ENCODE measurements at regions not wholly inside any gene's neighbourhood (a gene's known extent, or its start where the extent isn't known, plus 50 kb on each side); places are given as distances from the start of the nearest gene placed in this dataset.

DNA sequence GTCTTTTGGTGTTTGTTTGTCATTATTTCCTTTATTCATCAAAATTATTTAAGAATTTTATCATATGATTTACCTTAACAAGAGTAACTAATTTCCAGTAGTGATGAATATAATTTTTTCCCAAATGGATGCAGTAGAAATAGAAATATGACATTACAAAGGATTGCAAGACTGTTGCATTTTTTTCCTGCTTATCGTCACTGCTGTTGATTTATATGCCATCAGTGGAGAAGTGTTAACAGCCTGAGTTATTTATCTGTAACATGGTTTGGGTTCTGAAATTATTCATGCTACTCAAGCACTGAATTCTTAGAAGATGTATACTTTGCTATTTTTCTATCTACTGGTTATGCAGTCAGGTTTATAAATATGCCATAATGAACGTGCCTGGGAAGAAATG lies 68.6 kb downstream of the TMEM100 start:
- CTCF ChIA-PET, result no interaction called here
- POLR2A ChIA-PET, result no interaction called here
- TF ChIP-seq HDGF (IDR thresholded peaks at IDR 0.05; ENCODE audit: borderline replicate concordance), result no peak
- no peak for TF ChIP-seq ARNT (IDR thresholded peaks at IDR 0.05)
- no peak for TF ChIP-seq NFRKB (IDR thresholded peaks at IDR 0.05)
- TF ChIP-seq SP1 (IDR thresholded peaks at IDR 0.05), result no peak
- no peak for TF ChIP-seq CTBP1 (IDR thresholded peaks at IDR 0.05; ENCODE audit: borderline replicate concordance)
- no peak for TF ChIP-seq FOXK2 (IDR thresholded peaks at IDR 0.05)
- no peak for TF ChIP-seq LEF1 (IDR thresholded peaks at IDR 0.05; ENCODE audit: borderline replicate concordance)
- TF ChIP-seq ELF4 (IDR thresholded peaks at IDR 0.05), result no peak
- no peak for TF ChIP-seq FOXA1 (IDR thresholded peaks at IDR 0.05)
- no peak for TF ChIP-seq TARDBP (IDR thresholded peaks at IDR 0.05)
- TF ChIP-seq, protein P1, sequence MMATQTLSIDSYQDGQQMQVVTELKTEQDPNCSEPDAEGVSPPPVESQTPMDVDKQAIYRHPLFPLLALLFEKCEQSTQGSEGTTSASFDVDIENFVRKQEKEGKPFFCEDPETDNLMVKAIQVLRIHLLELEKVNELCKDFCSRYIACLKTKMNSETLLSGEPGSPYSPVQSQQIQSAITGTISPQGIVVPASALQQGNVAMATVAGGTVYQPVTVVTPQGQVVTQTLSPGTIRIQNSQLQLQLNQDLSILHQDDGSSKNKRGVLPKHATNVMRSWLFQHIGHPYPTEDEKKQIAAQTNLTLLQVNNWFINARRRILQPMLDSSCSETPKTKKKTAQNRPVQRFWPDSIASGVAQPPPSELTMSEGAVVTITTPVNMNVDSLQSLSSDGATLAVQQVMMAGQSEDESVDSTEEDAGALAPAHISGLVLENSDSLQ (IDR thresholded peaks at IDR 0.05), result no peak
- no peak for TF ChIP-seq FOXM1 (IDR thresholded peaks at IDR 0.05; ENCODE audit: borderline replicate concordance)
- no peak for TF ChIP-seq BHLHE40 (IDR thresholded peaks at IDR 0.05; ENCODE audit: borderline replicate concordance)
- no peak for DNase-seq (ENCODE audit: extremely low spot score)

DNA sequence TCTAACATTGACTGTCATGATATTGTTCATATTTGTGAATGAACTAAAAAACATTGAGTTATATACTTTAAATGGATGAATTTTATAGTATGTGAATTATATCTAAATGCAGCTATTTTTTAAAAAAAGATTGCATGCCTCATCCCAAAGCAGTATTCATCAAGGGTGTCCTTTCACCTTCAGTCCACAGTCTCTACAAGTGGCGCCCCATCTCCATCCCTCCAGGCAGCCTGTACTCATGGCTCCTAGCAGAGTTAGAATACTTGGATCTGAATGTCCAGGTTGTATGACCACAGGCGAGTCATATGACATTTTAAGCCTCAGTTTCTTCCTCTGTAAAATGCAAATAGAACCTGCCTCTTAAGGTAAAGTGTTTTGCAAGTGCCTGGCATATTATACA lies 69.8 kb downstream of the TMEM100 start:
- no peak for DNase-seq (ENCODE audit: extremely low spot score)
- no peak for TF ChIP-seq FOXK2 (IDR thresholded peaks at IDR 0.05)
- TF ChIP-seq NFRKB (IDR thresholded peaks at IDR 0.05), result no peak
- TF ChIP-seq TARDBP (IDR thresholded peaks at IDR 0.05), result no peak
- no peak for TF ChIP-seq BHLHE40 (IDR thresholded peaks at IDR 0.05; ENCODE audit: borderline replicate concordance)
- ChIA-PET POLR2A (no interaction called here), CTCF (no interaction called here)

DNA sequence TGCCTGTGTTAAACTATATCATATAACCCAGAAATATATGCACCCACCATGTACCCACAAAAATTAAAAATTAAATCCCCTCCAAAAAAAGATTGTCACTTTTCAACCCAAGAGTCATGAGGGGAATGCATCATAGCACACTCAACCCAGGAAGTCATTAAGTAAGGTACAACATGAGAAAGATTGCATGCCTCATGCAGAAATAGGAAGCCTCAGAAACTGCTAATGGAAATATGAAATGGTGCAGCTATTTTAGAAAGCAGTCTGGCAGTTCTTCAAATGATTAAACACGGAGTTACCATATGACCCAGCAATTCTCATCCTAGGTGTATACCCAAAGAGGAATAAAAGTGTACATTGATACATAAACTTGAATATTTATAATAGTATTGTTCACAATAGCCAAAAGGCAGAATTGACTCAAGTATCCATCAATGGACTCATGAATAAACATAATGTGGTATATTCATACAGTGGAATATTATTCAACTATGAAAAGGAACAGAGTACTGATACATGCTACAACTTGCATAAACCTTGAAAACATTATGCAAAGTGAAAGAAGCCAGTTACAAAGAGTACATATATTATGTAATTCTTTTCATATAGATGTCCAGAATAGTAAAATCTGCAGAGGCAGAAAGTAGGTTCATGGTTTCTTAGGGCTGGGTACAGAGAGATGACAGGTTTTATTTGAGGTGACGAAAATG lies 70.4 kb downstream of the TMEM100 start:
- CTCF ChIA-PET, result no interaction called here

DNA sequence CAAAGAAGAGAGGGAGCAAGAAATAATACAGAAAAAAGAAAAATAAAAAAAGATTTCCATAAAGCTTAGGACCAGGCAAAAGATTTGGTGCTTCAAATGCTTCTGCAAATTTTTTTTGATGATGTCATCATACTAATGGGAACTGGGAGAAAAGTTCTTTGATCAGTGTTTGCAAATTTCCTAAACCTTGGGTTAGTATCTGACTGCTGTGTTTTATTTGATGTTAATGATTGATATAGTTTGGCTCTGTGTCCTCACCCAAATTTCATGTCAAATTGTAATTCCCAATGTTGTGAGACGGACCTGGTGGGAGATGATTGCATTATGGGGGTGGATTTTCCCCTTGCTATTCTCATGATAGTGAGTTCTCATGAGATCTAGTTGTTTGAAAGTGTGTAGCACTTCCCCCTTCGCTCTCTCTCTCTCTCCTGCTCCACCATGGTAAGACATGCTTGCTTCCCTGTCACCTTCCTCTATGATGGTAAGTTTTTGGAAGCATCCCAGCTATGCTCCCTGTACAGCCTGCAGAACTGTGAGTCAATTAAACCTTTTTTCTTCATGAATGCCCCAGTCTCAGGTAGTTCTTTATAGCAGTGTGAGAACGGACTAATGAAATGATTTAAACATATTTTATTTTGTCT lies 72.6 kb downstream of the TMEM100 start:
- ChIA-PET CTCF (no interaction called here), POLR2A (no interaction called here)
- no peak for DNase-seq (ENCODE audit: extremely low spot score)
- no peak for TF ChIP-seq LEF1 (IDR thresholded peaks at IDR 0.05; ENCODE audit: borderline replicate concordance)

More for the DNA sequence above, 70.4 kb downstream of the TMEM100 start:
- DNase-seq (ENCODE audit: extremely low spot score), result no peak
- POLR2A ChIA-PET, result no interaction called here
- TF ChIP-seq TARDBP (IDR thresholded peaks at IDR 0.05), result no peak

DNA sequence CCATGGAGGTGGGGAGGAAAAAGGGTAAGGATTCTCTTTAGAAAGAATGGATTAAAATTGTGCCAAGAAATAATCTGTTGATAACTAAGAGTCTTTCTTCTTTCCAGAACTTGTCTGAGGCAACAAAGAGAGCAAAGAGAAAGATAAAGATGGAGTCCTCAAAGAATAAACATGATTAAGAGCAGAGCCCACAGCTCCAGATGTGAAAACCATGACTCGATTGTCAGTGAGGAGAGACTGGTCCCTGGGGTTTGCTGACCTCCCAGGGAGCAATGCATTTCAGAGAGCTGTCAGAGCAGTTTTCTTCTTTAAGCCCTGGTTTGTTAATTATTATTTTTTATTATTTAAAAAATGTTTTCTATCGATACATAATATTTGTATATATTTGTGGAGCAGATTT lies 74.6 kb downstream of the TMEM100 start:
- CTCF ChIA-PET, result no interaction called here
- POLR2A ChIA-PET, result no interaction called here
- TF ChIP-seq FOXM1 (IDR thresholded peaks at IDR 0.05; ENCODE audit: borderline replicate concordance), result no peak
- no peak for TF ChIP-seq FOXK2 (IDR thresholded peaks at IDR 0.05)
- TF ChIP-seq NFRKB (IDR thresholded peaks at IDR 0.05), result no peak
- TF ChIP-seq HDGF (IDR thresholded peaks at IDR 0.05; ENCODE audit: borderline replicate concordance), result no peak
- no peak for TF ChIP-seq L3MBTL2 (conservative IDR thresholded peaks at IDR 0.05)
- TF ChIP-seq, protein P1 (IDR thresholded peaks at IDR 0.05), result no peak
- TF ChIP-seq ARNT (IDR thresholded peaks at IDR 0.05), result no peak
- DNase-seq (ENCODE audit: extremely low spot score), result no peak

DNA sequence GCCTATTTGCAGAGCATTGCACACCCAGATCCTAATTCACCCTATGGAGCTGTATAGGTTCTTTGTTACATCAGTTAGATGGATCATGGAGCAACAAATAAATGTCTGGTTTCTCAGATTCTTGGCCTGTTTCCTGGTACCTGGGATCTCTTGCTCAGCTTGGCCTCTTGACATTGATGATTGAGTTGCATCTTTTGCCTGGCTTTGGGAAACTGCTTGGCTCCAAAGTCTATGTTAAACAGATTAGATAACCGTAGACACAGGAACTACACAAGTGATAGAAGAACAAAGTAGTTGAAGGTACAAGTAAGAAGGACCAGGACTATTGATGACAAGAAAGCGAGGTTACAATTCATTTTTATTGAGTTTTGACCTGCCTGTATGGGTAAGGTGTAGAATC lies 77.3 kb downstream of the TMEM100 start:
- ChIA-PET CTCF (no interaction called here), POLR2A (no interaction called here)
- DNase-seq (ENCODE audit: extremely low spot score), result no peak
- no peak for TF ChIP-seq SP1 (IDR thresholded peaks at IDR 0.05)
- TF ChIP-seq CTBP1 (IDR thresholded peaks at IDR 0.05; ENCODE audit: borderline replicate concordance), result no peak
- no peak for TF ChIP-seq FOXM1 (IDR thresholded peaks at IDR 0.05; ENCODE audit: borderline replicate concordance)

DNA sequence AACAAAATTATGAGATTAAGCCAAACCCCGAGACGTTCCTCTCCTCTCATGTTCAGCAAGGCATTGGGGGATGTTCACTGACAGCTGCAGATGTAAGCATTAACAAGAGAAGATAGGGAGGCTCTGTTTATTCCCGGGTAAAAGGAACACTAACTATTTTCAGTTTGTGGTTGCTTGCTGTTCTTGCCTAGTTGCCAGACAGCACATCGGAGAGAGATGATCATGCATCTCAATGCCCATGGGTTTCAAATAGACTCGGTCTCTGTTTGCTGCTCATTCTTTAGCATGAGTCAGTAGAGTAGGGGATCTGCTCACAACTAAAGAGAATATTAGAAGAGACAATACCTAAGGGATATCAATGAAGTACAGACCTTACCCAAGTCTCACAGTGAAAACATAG lies 78.3 kb downstream of the TMEM100 start:
- no peak for DNase-seq (ENCODE audit: extremely low spot score)
- ChIA-PET CTCF (no interaction called here), POLR2A (no interaction called here)
- TF ChIP-seq NFRKB (IDR thresholded peaks at IDR 0.05), result no peak

DNA sequence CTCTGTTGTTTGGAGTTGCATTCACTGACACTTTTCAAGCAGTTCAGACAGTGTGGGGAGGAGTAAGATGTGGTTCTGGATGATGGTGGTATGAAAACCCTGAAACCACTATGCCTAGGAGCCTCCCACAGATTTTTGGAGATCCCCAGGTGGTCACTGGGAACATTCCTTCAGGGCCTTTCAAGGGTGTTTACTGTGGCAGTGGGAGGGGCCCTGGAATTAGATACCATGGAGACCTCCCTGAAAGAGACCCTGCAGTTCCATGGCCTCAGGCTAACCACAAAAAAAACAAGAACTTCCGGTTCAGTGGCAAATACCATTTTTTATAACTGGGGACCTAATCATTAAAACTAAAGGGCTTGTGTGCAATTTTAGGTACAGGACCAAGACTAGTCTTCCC lies 79.9 kb downstream of the TMEM100 start:
- CTCF ChIA-PET, result no interaction called here
- no peak for TF ChIP-seq HDGF (IDR thresholded peaks at IDR 0.05; ENCODE audit: borderline replicate concordance)
- TF ChIP-seq SUZ12 (IDR thresholded peaks at IDR 0.05), result no peak
- no peak for TF ChIP-seq ELF4 (IDR thresholded peaks at IDR 0.05)
- TF ChIP-seq, protein P1 (IDR thresholded peaks at IDR 0.05), result no peak
- TF ChIP-seq TARDBP (IDR thresholded peaks at IDR 0.05), result no peak
- no peak for TF ChIP-seq FOXK2 (IDR thresholded peaks at IDR 0.05)
- TF ChIP-seq L3MBTL2 (conservative IDR thresholded peaks at IDR 0.05), result no peak
- TF ChIP-seq FOXA1 (IDR thresholded peaks at IDR 0.05), result no peak
- TF ChIP-seq ARNT (IDR thresholded peaks at IDR 0.05), result no peak
- no peak for TF ChIP-seq SP1 (IDR thresholded peaks at IDR 0.05)
- no peak for TF ChIP-seq LEF1 (IDR thresholded peaks at IDR 0.05; ENCODE audit: borderline replicate concordance)
- no peak for TF ChIP-seq NFRKB (IDR thresholded peaks at IDR 0.05)
- no peak for DNase-seq (ENCODE audit: extremely low spot score)
- POLR2A ChIA-PET, result no interaction called here
